A549 (cell line): ENCODE measurements at regions not wholly inside any gene's neighbourhood (a gene's known extent, or its start where the extent isn't known, plus 50 kb on each side); places are given as distances from the start of the nearest gene placed in this dataset.

Experiments
- CHD2 ChIP-seq: fragments of 150-350 bp; IDR thresholded peaks from 2 replicates; pipeline ENCODE4 v1.6.1; 2014; ENCODE audit warnings: low read length; ENCODE audit not compliant: partially characterized antibody
- EHMT2 ChIP-seq: fragments of 200-600 bp; sonication (generic); IDR thresholded peaks from 2 replicates; pipeline ENCODE4 v1.6.1; 2016; ENCODE audit warnings: antibody characterized with exemption, low read depth, mild to moderate bottlenecking, moderate library complexity
- HDAC2 ChIP-seq: fragments of 200-600 bp; sonication (generic); IDR thresholded peaks from 2 replicates; pipeline ENCODE4 v1.6.1; 2016
- HEYL ChIP-seq: fragments of 250-450 bp; sonication (Bioruptor Pico); IDR thresholded peaks from 2 replicates; pipeline ENCODE4 v1.8.0; 2021; ENCODE audit warnings: mild to moderate bottlenecking, moderate library complexity
- KDM5A ChIP-seq: fragments of 200-600 bp; sonication (generic); IDR thresholded peaks from 2 replicates; pipeline ENCODE4 v1.6.1; 2016; ENCODE audit warnings: antibody characterized with exemption, mild to moderate bottlenecking
- POLR2A ChIP-seq: IDR thresholded peaks from 2 replicates; pipeline ENCODE4 v1.6.1; 2012; ENCODE audit warnings: mild to moderate bottlenecking, low read length
- RAD21 ChIP-seq, 2 experiments: fragments of >200 bp in 1 of 2; sonication (Bioruptor Twin) in 1 of 2; formaldehyde crosslinking in 1 of 2; IDR thresholded peaks in 1 of 2; conservative IDR thresholded peaks in 1 of 2; 2 replicates in 1 of 2; 3 replicates in 1 of 2; pipeline ENCODE4 v1.6.1; 2012 to 2018; ENCODE audit warnings: inconsistent platforms in 1 of 2
- TF ChIP-seq, protein P1 (sequence below): IDR thresholded peaks from 2 replicates; pipeline ENCODE4 v1.6.1; 2012
- TF ChIP-seq, protein P2 (sequence below): fragments of >200 bp; sonication (Bioruptor Twin); formaldehyde crosslinking; IDR thresholded peaks from 3 replicates; pipeline ENCODE4 v1.5.1; 2016
- TF ChIP-seq, protein P3 (sequence below): fragments of 150-350 bp; IDR thresholded peaks from 2 replicates; pipeline ENCODE4 v1.6.1; 2014; ENCODE audit warnings: low read depth, mild to moderate bottlenecking, low read length

DNA sequence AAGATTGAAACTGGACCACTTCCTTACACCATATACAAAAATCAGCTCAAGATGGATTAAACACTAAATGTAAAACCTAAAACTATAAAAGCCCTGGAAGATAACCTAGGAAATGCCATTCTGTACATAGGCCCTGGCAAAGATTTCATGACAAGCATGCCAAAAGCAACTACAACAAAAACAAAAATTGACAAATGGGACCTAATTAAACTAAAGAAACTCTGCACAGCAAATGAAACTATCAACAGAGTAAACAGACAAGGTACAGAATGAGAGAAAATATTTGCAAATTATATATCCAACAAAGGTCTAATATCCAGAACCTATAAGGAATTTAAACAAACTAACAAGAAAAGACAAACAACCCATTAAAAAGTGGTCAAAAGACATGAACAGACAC lies 173.1 kb upstream of the CCDC54 start:
- TF ChIP-seq HDAC2, result no peak
- no peak for TF ChIP-seq RAD21 (conservative IDR thresholded peaks at IDR 0.05 in 1 of 2, IDR thresholded peaks at IDR 0.05 in 1 of 2)
- TF ChIP-seq CHD2, result no peak
- no peak for TF ChIP-seq EHMT2
- TF ChIP-seq POLR2A, result no peak
- TF ChIP-seq KDM5A, result no peak
- TF ChIP-seq, protein P1, sequence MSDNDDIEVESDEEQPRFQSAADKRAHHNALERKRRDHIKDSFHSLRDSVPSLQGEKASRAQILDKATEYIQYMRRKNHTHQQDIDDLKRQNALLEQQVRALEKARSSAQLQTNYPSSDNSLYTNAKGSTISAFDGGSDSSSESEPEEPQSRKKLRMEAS, result no peak
- TF ChIP-seq, protein P2, sequence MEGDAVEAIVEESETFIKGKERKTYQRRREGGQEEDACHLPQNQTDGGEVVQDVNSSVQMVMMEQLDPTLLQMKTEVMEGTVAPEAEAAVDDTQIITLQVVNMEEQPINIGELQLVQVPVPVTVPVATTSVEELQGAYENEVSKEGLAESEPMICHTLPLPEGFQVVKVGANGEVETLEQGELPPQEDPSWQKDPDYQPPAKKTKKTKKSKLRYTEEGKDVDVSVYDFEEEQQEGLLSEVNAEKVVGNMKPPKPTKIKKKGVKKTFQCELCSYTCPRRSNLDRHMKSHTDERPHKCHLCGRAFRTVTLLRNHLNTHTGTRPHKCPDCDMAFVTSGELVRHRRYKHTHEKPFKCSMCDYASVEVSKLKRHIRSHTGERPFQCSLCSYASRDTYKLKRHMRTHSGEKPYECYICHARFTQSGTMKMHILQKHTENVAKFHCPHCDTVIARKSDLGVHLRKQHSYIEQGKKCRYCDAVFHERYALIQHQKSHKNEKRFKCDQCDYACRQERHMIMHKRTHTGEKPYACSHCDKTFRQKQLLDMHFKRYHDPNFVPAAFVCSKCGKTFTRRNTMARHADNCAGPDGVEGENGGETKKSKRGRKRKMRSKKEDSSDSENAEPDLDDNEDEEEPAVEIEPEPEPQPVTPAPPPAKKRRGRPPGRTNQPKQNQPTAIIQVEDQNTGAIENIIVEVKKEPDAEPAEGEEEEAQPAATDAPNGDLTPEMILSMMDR, result no peak
- TF ChIP-seq, protein P3, sequence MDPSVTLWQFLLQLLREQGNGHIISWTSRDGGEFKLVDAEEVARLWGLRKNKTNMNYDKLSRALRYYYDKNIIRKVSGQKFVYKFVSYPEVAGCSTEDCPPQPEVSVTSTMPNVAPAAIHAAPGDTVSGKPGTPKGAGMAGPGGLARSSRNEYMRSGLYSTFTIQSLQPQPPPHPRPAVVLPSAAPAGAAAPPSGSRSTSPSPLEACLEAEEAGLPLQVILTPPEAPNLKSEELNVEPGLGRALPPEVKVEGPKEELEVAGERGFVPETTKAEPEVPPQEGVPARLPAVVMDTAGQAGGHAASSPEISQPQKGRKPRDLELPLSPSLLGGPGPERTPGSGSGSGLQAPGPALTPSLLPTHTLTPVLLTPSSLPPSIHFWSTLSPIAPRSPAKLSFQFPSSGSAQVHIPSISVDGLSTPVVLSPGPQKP, result no peak
- TF ChIP-seq HEYL (CRISPR knock-in tag), result no peak
